Brain microvascular endothelial cell (primary cell): ENCODE measurements at regions not wholly inside any gene's neighbourhood (a gene's known extent, or its start where the extent isn't known, plus 50 kb on each side); places are given as distances from the start of the nearest gene placed in this dataset.

ENCODE experiments used
- DNase-seq: peaks from one replicate; pipeline ENCODE4 v3.0.0-alpha.2; 2020
- H3K27ac ChIP-seq: fragments of 250-450 bp; sonication (Bioruptor Pico); 2 replicates; pipeline ENCODE4 v1.5.1; 2020; ENCODE audit warnings: mild to moderate bottlenecking, moderate library complexity
- H3K27me3 ChIP-seq: fragments of 250-450 bp; sonication (Bioruptor Pico); replicated peaks from 2 replicates; pipeline ENCODE4 v1.5.1; 2020; ENCODE audit warnings: mild to moderate bottlenecking
- H3K36me3 ChIP-seq: fragments of 250-450 bp; sonication (Bioruptor Pico); replicated peaks from 2 replicates; pipeline ENCODE4 v1.5.1; 2020; ENCODE audit warnings: mild to moderate bottlenecking
- H3K4me3 ChIP-seq: 2 replicates; pipeline ENCODE4 v1.5.1; 2011; ENCODE audit warnings: low read depth, mild to moderate bottlenecking, control low read depth, low read length, moderate library complexity
- in situ Hi-C: cut with HindIII; loops from 2 replicates; pipeline ENCODE4 v1.10.0; 2017; ENCODE audit warnings: low sequenced_read_pairs, low pct_ligation_motif_present
- TF ChIP-seq, protein P1 (sequence below): IDR thresholded peaks from 2 replicates; pipeline ENCODE4 v1.5.1; 2011; ENCODE audit warnings: low read depth, mild to moderate bottlenecking, moderate library complexity, low read length, control low read depth, inconsistent platforms; ENCODE audit errors: missing control alignments

DNA sequence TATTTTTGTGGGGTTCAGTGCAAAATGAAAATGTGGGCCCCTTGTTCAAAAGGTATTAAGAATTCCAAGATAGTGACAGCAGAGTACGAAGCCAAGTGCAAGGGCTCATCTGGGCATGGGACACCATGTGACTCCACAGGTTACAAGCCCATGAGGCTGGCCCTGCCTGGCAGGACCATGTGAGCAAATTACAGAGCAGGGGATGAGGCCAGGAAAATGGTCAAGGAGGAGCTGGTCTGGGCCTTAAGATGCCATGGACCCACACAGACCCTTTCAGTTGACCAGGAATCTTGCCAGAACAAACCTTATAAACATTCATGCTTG lies 86.9 kb downstream of the SNX5 start:
- in situ Hi-C loops: no loop called here
- DNase-seq: no peak
- Histone ChIP-seq H3K4me3 (no peak overlapping the region), H3K27me3 (no peaks in the 10 kb centered on the region), H3K36me3 (no peaks in the 10 kb centered on the region), H3K27ac (no peak overlapping the region)
- TF ChIP-seq, protein P1, sequence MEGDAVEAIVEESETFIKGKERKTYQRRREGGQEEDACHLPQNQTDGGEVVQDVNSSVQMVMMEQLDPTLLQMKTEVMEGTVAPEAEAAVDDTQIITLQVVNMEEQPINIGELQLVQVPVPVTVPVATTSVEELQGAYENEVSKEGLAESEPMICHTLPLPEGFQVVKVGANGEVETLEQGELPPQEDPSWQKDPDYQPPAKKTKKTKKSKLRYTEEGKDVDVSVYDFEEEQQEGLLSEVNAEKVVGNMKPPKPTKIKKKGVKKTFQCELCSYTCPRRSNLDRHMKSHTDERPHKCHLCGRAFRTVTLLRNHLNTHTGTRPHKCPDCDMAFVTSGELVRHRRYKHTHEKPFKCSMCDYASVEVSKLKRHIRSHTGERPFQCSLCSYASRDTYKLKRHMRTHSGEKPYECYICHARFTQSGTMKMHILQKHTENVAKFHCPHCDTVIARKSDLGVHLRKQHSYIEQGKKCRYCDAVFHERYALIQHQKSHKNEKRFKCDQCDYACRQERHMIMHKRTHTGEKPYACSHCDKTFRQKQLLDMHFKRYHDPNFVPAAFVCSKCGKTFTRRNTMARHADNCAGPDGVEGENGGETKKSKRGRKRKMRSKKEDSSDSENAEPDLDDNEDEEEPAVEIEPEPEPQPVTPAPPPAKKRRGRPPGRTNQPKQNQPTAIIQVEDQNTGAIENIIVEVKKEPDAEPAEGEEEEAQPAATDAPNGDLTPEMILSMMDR: no peak

DNA sequence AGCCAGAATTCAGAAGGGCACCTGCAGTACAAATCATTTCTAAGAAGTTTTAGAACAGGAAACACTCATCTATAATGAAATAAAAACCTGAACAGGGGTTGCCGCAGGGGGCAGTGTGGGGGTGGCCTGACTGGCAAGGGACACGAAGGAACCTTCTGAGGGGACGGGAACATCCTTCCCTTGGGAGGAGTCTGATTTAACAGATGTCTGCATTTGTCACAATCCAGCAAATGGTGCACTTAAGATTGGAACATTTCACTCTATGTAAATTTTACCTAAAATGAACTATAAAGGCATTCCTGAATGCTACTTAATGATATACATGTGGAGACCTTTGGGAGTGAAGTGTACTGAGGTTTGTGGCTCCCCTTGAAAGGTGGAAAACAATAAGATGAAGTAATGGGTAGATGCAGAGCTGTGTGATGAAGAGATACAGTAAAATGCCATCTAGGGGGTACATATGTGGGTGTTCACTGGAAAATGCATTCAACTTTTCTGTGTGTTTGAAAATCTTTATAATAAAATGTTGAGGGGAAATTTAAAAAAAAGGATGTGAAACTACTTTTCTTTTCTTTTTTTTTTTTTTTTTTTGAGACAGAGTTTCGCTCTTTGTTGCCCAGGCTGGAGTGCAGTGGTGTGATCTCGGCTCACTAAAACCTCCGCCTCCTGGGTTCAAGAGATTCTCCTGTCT lies 89.5 kb downstream of the SNX5 start:
- Histone ChIP-seq H3K27me3 (no peaks in the 10 kb centered on the region), H3K36me3 (no peaks in the 10 kb centered on the region), H3K4me3 (no peak overlapping the region), H3K27ac (no peak overlapping the region)
- no peak for DNase-seq
- TF ChIP-seq, protein P1: peak; percentile 35
- in situ Hi-C loops: no loop called here

- TF ChIP-seq, protein P1: no peak
- DNase-seq: no peak
- Histone ChIP-seq H3K36me3 (no peaks in the 10 kb centered on the region), H3K27me3 (no peaks in the 10 kb centered on the region), H3K4me3 (no peak overlapping the region), H3K27ac (no peak overlapping the region)
- in situ Hi-C loops: no loop called here
Measured at GRCh38 chr20:17878069-17878911, 90.3 kb downstream of the SNX5 start.

DNA sequence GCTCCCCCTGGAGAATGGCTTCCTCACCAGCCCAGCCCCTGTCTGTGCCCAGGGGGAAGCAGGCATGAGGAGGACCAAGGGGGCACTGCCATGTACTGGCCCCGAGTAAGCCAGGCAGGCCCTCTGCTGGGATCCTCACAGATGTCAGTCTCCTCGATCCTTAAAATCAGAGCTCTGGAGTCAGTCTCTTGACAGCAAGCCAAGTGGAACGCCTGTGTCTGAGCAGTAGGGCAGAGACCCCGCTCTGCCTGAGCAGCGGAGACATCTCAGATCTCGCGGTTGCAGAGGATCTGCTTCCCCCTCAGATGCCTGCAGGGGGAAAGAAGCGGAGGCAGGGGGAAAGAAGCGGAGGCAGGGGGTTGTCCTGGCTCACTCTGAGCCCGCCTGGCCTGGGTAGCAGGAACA lies 92.6 kb downstream of the SNX5 start:
- no peak for DNase-seq
- H3K4me3 ChIP-seq: no peak overlapping the region
- TF ChIP-seq, protein P1: peak; percentile 17
- in situ Hi-C loops: no loop called here
- no peaks in the 10 kb centered on the region for H3K27me3 ChIP-seq
- H3K27ac ChIP-seq: no peak overlapping the region
- H3K36me3 ChIP-seq: no peaks in the 10 kb centered on the region

DNA sequence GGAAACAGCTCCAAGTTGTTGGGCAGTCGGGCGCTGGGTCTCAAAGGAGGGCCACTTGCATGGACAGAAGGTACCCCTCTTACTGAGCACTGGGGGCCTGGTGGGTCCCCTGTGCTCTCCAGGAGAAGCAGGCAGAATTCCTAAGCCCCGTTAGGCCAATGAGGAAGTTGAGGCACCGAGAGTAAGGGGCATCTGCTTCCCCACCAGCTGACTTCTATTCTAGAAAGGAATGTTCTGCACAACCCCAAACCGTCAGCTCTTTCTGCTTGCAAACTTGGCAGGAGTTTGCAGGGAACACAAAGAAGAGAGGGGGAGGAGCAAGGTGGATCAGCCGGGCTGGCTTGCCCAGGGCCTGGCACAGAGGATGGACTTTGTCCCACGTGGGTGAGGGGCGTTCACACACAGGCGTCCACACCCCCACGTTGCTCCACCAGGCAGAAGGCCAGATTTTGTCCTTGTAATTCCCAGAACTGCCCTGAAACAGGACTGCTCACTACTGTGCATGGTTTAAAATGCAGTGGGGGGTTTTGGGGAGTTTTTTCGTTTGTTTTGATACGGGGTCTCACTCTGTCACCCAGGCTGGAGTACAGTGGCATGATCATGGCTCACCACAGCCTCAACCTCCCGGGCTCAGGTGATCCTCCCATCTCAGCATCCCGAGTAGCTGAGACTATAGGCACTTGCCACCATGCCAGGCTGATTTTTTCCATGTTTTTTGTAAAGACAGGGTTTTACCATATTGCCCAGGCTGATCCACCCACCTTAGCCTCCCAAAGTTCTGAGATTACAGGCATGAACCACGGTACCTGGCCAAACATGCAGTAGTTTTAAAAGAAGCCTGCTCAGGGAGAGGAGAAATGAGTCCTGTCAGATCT lies 93.3 kb downstream of the SNX5 start:
- no peak overlapping the region for H3K4me3 ChIP-seq
- in situ Hi-C loops: no loop called here
- no peak for DNase-seq

More for the DNA sequence above, 93.3 kb downstream of the SNX5 start:
- TF ChIP-seq, protein P1: no peak
- H3K27ac ChIP-seq: no peak overlapping the region
- H3K36me3 ChIP-seq: no peaks in the 10 kb centered on the region
- no peaks in the 10 kb centered on the region for H3K27me3 ChIP-seq
